ENCODE measurements at regions not wholly inside any gene's neighbourhood (a gene's known extent, or its start where the extent isn't known, plus 50 kb on each side); places are given as distances from the start of the nearest gene placed in this dataset.

DNA sequence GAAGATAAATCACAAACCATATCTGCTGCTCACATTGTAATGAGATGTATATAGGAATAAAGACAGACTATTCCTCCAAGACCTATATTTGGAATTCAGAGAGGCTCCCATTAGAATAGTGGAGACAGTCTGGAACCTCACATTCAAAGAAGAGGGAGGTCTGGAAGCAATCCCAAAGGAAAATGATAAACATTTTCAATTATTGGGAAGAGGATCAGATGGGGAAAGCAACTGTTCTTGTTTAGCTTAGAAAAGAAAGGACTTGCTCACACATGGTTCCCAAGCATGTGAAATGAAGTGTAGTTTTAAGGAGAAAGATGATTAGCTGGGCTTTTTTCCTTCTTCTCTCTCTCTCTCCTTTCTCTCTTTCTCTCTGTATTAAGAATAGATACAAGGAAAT lies 193.0 kb upstream of the LMNTD1 start:
- H3K4me3 ChIP-seq (ENCODE audit: low read length in 2 of 2): no peak overlapping the region
- H3K4me1 ChIP-seq (ENCODE audit: control insufficient read depth in 2 of 2, insufficient read depth in 2 of 2, low read length in 2 of 2): no peaks in the 10 kb centered on the region
- DNase-seq (ENCODE audit: low read depth in 6 of 9, low spot score in 9 of 9): no peak
- H3K27ac ChIP-seq (ENCODE audit: low read depth in 1 of 2, low read length in 1 of 2): no peak overlapping the region
- no peaks in the 10 kb centered on the region for H3K9me3 ChIP-seq (ENCODE audit: control insufficient read depth in 2 of 2, insufficient read depth in 1 of 2, low read length in 1 of 2)
- H3K27me3 ChIP-seq (ENCODE audit: control insufficient read depth in 2 of 2, insufficient read depth in 1 of 2, low read length in 1 of 2): no peaks in the 10 kb centered on the region
- H3K36me3 ChIP-seq (ENCODE audit: control insufficient read depth in 2 of 2, insufficient read depth in 2 of 2, low read length in 1 of 2): no peaks in the 10 kb centered on the region

DNA sequence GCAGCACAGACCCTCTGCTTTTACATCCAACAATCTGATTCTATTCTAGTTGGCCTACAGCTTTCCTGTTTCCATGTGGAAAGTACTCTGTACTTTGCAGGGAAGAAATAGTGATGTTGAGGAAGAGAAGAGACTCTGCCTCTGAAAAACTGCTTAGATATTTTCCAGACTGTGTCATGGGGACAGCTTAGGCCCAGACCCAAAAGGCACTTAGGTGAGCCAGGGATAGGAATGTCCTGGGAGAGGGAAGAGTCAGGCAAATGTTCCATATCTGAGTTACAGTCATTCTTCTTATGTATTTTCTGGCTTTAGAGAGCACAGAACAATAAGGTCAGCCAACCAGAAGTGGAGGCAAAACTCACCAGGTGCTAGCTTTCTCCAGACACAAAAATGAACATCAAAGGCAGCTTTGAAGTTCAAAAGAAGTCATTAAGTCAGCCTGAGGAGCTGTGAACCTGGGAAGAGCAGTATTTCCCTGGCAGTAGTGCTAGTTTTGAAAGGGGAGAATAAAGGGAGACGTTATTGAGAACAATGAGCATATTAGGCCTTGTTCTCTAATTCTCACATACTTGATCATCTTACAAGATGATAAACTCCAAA lies 199.7 kb upstream of the LMNTD1 start:
- H3K36me3 ChIP-seq (ENCODE audit: control insufficient read depth in 2 of 2, insufficient read depth in 2 of 2, low read length in 1 of 2): no peaks in the 10 kb centered on the region
- H3K4me1 ChIP-seq (ENCODE audit: control insufficient read depth in 2 of 2, insufficient read depth in 2 of 2, low read length in 2 of 2): peaks cover 3 to 8% of the 10 kb centered on the region in 2 donors
- no peak overlapping the region for H3K27ac ChIP-seq (ENCODE audit: low read depth in 1 of 2, low read length in 1 of 2)
- peak in 7 of 9 donors; percentile 7 to 70 (median 23) for DNase-seq (ENCODE audit: low read depth in 6 of 9, low spot score in 9 of 9)
- no peak overlapping the region for H3K4me3 ChIP-seq (ENCODE audit: low read length in 2 of 2)
- WGBS: 71% methylated on average over 1 of the region's 1 CpG
- no peaks in the 10 kb centered on the region for H3K27me3 ChIP-seq (ENCODE audit: control insufficient read depth in 2 of 2, insufficient read depth in 1 of 2, low read length in 1 of 2)
- H3K9me3 ChIP-seq (ENCODE audit: control insufficient read depth in 2 of 2, insufficient read depth in 1 of 2, low read length in 1 of 2): no peaks in the 10 kb centered on the region

DNA sequence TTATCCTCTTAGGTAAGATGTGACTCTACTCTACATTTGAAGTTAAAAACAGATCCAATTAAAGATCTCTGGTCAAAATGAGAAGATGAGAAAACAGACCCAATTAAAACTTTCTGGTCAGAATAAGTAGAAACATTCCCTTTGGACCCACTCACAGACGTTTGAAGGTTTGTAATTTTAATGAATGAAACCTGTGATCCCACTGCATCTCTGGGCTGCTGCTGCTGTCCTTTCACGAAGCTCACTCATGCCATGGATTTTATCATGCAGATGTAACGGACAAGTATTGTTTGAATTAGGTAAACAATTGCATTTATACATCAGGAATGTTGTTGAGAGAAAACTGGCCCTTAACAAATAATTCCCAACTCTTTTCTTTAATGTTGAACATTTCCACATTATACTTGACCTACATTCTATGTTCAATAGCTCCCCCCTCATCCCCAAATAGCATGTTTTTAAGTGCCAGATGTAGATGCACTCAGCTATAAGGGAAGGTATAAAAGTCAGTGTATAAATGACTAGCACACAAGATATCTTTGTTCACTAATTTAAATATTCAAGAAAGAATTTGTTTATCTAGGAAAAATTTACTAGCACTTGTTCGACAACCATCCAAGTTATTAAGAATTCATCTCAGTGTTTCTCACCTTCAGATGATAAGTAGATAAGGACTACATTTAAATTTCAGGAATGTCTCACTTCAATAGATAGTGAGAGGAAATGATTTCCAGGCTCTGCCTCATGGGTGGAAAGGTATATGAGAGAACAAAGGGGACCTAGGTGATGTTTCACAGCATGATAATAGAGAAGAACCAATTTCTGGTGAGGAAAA lies 202.3 kb upstream of the LMNTD1 start:
- no peak for DNase-seq (ENCODE audit: low read depth in 6 of 9, low spot score in 9 of 9)
- Histone ChIP-seq H3K4me1 (ENCODE audit: control insufficient read depth in 2 of 2, insufficient read depth in 2 of 2, low read length in 2 of 2) (peaks cover 3 to 8% of the 10 kb centered on the region in 2 donors), H3K9me3 (ENCODE audit: control insufficient read depth in 2 of 2, insufficient read depth in 1 of 2, low read length in 1 of 2) (no peaks in the 10 kb centered on the region), H3K27me3 (ENCODE audit: control insufficient read depth in 2 of 2, insufficient read depth in 1 of 2, low read length in 1 of 2) (no peaks in the 10 kb centered on the region), H3K27ac (ENCODE audit: low read depth in 1 of 2, low read length in 1 of 2) (no peak overlapping the region), H3K36me3 (ENCODE audit: control insufficient read depth in 2 of 2, insufficient read depth in 2 of 2, low read length in 1 of 2) (no peaks in the 10 kb centered on the region), H3K4me3 (ENCODE audit: low read length in 2 of 2) (no peak overlapping the region)
- WGBS: 91% methylated on average over 4 of the region's 4 CpGs

DNA sequence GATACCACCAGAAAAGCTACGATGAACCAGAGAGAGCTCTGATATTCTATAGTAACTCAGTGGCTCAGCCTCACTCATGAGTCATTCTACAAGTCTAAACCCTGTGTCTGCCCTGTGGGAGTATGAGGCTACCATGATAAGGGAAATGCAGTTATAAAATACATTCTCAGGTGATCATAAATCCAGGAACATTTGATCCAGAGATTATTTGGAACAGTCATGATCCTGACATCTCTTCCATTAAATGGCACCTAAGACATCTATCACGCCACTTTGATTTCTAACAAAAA lies 202.6 kb upstream of the RASSF8 start:
- 93% methylated on average over 2 of the region's 2 CpGs for WGBS

DNA sequence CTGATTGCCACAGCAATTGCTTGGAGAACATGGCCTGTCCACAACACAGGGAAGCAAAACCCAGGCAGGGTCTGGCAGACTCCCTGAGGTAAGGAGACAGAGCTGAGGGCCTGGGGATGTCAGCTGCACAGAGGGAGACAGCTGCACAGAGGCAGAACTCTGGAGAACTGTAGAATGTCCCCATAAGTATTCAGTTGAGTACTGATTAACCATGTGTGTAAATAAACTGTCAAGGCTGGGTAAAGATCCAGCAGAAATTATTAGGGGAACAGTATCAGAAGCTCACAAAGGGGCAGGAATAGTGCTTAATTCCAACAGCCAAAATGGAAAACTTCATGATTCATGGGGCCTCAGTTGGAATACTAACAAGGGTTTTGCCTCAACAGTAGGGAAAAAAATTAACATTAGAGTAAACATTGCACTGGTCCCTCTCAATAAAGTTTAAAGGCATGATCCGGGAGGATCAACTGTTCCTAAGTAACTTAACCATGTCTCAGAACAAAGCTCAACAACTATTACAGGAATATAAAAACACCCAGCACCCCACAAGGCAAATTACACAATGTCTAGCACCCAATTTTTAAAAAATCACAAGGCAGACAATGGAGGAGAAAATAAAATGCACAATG lies 201.3 kb upstream of the RASSF8 start:
- WGBS: 96% methylated on average over 1 of the region's 1 CpG
- no peak overlapping the region for H3K4me3 ChIP-seq (ENCODE audit: low read length in 2 of 2)
- no peaks in the 10 kb centered on the region for H3K27me3 ChIP-seq (ENCODE audit: control insufficient read depth in 2 of 2, insufficient read depth in 1 of 2, low read length in 1 of 2)
- H3K4me1 ChIP-seq (ENCODE audit: control insufficient read depth in 2 of 2, insufficient read depth in 2 of 2, low read length in 2 of 2): peaks cover 3 to 8% of the 10 kb centered on the region in 2 donors
- H3K36me3 ChIP-seq (ENCODE audit: control insufficient read depth in 2 of 2, insufficient read depth in 2 of 2, low read length in 1 of 2): no peaks in the 10 kb centered on the region
- no peak overlapping the region for H3K27ac ChIP-seq (ENCODE audit: low read depth in 1 of 2, low read length in 1 of 2)
- no peak for DNase-seq (ENCODE audit: low read depth in 6 of 9, low spot score in 9 of 9)
- H3K9me3 ChIP-seq (ENCODE audit: control insufficient read depth in 2 of 2, insufficient read depth in 1 of 2, low read length in 1 of 2): no peaks in the 10 kb centered on the region

More for the DNA sequence above, 202.6 kb upstream of the RASSF8 start:
- DNase-seq (ENCODE audit: low read depth in 6 of 9, low spot score in 9 of 9): no peak
- Histone ChIP-seq H3K4me1 (ENCODE audit: control insufficient read depth in 2 of 2, insufficient read depth in 2 of 2, low read length in 2 of 2) (peaks cover 3 to 8% of the 10 kb centered on the region in 2 donors), H3K27me3 (ENCODE audit: control insufficient read depth in 2 of 2, insufficient read depth in 1 of 2, low read length in 1 of 2) (no peaks in the 10 kb centered on the region), H3K27ac (ENCODE audit: low read depth in 1 of 2, low read length in 1 of 2) (no peak overlapping the region), H3K36me3 (ENCODE audit: control insufficient read depth in 2 of 2, insufficient read depth in 2 of 2, low read length in 1 of 2) (no peaks in the 10 kb centered on the region), H3K4me3 (ENCODE audit: low read length in 2 of 2) (no peak overlapping the region), H3K9me3 (ENCODE audit: control insufficient read depth in 2 of 2, insufficient read depth in 1 of 2, low read length in 1 of 2) (no peaks in the 10 kb centered on the region)

DNA sequence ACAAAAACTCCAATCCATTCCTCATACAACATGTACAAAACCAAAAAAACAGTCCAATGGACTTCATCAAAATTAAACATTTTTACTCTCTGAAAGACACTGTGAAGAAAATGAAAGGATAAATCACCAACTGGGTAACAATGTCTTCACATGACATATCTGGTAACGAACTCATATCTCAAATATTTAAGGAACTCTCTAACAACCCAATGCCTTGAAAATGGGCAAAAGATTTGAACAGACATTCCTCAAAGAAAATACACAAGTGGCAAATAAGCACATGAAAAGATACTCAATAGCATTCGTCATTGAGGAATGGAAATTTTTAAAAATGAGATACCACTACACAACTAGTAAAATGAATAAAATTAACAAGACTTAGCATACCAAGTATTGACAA lies 198.7 kb upstream of the RASSF8 start:
- Histone ChIP-seq H3K27me3 (ENCODE audit: control insufficient read depth in 2 of 2, insufficient read depth in 1 of 2, low read length in 1 of 2) (no peaks in the 10 kb centered on the region), H3K4me1 (ENCODE audit: control insufficient read depth in 2 of 2, insufficient read depth in 2 of 2, low read length in 2 of 2) (no peaks in the 10 kb centered on the region), H3K36me3 (ENCODE audit: control insufficient read depth in 2 of 2, insufficient read depth in 2 of 2, low read length in 1 of 2) (no peaks in the 10 kb centered on the region), H3K9me3 (ENCODE audit: control insufficient read depth in 2 of 2, insufficient read depth in 1 of 2, low read length in 1 of 2) (no peaks in the 10 kb centered on the region), H3K27ac (ENCODE audit: low read depth in 1 of 2, low read length in 1 of 2) (no peak overlapping the region), H3K4me3 (ENCODE audit: low read length in 2 of 2) (no peak overlapping the region)
- 95% methylated on average over 2 of the region's 2 CpGs for WGBS
- no peak for DNase-seq (ENCODE audit: low read depth in 6 of 9, low spot score in 9 of 9)

DNA sequence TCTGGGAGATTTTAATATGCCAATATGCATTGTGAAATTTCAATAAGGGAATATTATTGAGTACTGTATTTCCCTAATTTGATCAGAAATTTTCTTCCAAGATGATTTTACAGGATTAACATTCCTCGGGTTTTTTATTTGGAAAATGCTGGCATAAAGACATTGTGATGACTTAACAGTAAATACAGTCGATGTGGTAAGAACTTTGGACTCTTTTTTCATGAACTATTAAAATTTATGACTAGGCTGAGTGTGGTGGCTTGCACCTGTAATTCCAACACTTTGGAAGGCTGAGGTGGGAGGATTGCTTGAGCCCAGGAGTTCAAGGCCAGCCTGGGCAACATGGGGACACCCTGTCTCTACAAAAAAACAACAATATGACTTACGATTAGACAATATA lies 197.1 kb upstream of the RASSF8 start:
- Histone ChIP-seq H3K9me3 (ENCODE audit: control insufficient read depth in 2 of 2, insufficient read depth in 1 of 2, low read length in 1 of 2) (no peaks in the 10 kb centered on the region), H3K36me3 (ENCODE audit: control insufficient read depth in 2 of 2, insufficient read depth in 2 of 2, low read length in 1 of 2) (no peaks in the 10 kb centered on the region), H3K27me3 (ENCODE audit: control insufficient read depth in 2 of 2, insufficient read depth in 1 of 2, low read length in 1 of 2) (no peaks in the 10 kb centered on the region), H3K4me3 (ENCODE audit: low read length in 2 of 2) (no peak overlapping the region), H3K4me1 (ENCODE audit: control insufficient read depth in 2 of 2, insufficient read depth in 2 of 2, low read length in 2 of 2) (no peaks in the 10 kb centered on the region), H3K27ac (ENCODE audit: low read depth in 1 of 2, low read length in 1 of 2) (no peak overlapping the region)
- 94% methylated on average over 3 of the region's 3 CpGs for WGBS
- no peak for DNase-seq (ENCODE audit: low read depth in 6 of 9, low spot score in 9 of 9)

DNA sequence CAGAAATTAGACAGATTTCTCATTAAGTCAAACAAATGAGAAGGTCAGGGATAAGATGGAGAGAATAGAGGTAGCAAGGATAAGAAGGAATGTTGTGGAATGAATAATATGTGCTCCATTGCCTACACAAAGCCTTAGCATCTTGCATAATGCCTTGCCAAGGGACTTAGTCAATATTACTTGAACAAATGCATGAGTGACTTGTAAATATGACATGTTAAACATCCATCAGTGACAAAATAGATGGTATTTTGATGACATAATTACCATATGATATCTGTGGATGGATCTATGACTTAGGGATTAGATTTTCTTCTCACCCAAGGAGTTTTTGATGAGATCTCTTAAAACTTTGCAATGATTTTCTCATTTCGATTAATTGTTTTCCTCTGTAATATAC lies 194.1 kb upstream of the RASSF8 start:
- 96% methylated on average over 1 of the region's 1 CpG for WGBS
- no peaks in the 10 kb centered on the region for H3K36me3 ChIP-seq (ENCODE audit: control insufficient read depth in 2 of 2, insufficient read depth in 2 of 2, low read length in 1 of 2)
- H3K27ac ChIP-seq (ENCODE audit: low read depth in 1 of 2, low read length in 1 of 2): no peak overlapping the region
- H3K27me3 ChIP-seq (ENCODE audit: control insufficient read depth in 2 of 2, insufficient read depth in 1 of 2, low read length in 1 of 2): no peaks in the 10 kb centered on the region
- no peak overlapping the region for H3K4me3 ChIP-seq (ENCODE audit: low read length in 2 of 2)
- no peak for DNase-seq (ENCODE audit: low read depth in 6 of 9, low spot score in 9 of 9)
- no peaks in the 10 kb centered on the region for H3K9me3 ChIP-seq (ENCODE audit: control insufficient read depth in 2 of 2, insufficient read depth in 1 of 2, low read length in 1 of 2)
- H3K4me1 ChIP-seq (ENCODE audit: control insufficient read depth in 2 of 2, insufficient read depth in 2 of 2, low read length in 2 of 2): no peaks in the 10 kb centered on the region

DNA sequence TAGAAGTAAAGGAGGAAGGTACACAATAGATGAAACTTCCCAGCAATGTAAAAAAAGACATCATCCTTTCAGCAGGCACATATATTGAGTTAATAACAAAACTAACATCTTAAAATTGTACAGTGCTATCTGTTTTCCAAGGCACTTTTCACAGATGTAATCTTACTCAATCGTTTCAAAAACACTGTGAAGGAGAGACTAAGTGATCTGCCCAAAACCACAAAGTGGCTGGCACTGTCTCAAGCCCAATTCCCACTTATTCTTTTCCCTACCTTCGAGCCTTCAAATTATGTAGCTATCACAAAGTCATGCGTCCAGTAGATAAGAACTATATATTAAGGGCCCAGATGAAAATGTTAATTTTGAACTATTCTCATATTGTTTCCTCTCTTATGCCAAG lies 193.6 kb upstream of the RASSF8 start:
- Histone ChIP-seq H3K4me3 (ENCODE audit: low read length in 2 of 2) (no peak overlapping the region), H3K9me3 (ENCODE audit: control insufficient read depth in 2 of 2, insufficient read depth in 1 of 2, low read length in 1 of 2) (no peaks in the 10 kb centered on the region), H3K27me3 (ENCODE audit: control insufficient read depth in 2 of 2, insufficient read depth in 1 of 2, low read length in 1 of 2) (no peaks in the 10 kb centered on the region), H3K27ac (ENCODE audit: low read depth in 1 of 2, low read length in 1 of 2) (no peak overlapping the region), H3K4me1 (ENCODE audit: control insufficient read depth in 2 of 2, insufficient read depth in 2 of 2, low read length in 2 of 2) (no peaks in the 10 kb centered on the region), H3K36me3 (ENCODE audit: control insufficient read depth in 2 of 2, insufficient read depth in 2 of 2, low read length in 1 of 2) (no peaks in the 10 kb centered on the region)
- WGBS: 53% methylated on average over 3 of the region's 3 CpGs
- DNase-seq (ENCODE audit: low read depth in 6 of 9, low spot score in 9 of 9): no peak
